HK-2 (cell line): ENCODE measurements at regions not wholly inside any gene's neighbourhood (a gene's known extent, or its start where the extent isn't known, plus 50 kb on each side); places are given as distances from the start of the nearest gene placed in this dataset.
"Not testable (repeated sequence)": the region's sequence is repeated elsewhere in the genome, so short reads cannot be mapped to it uniquely, and the experiment has no call there.

Experiments used
- DNase-seq: peaks from one replicate; pipeline ENCODE4 v3.0.0-alpha.2; 2018; ENCODE audit not compliant: unreplicated experiment

- DNase-seq: no peak
These were observed 169.0 kb upstream of the GRK3 start for GRCh38 chr22:25395468-25395867.

- no peak for DNase-seq
These were observed 168.6 kb upstream of the GRK3 start for GRCh38 chr22:25395915-25396314.

- no peak for DNase-seq
These were observed 167.8 kb upstream of the GRK3 start for GRCh38 chr22:25396615-25397200.

DNA sequence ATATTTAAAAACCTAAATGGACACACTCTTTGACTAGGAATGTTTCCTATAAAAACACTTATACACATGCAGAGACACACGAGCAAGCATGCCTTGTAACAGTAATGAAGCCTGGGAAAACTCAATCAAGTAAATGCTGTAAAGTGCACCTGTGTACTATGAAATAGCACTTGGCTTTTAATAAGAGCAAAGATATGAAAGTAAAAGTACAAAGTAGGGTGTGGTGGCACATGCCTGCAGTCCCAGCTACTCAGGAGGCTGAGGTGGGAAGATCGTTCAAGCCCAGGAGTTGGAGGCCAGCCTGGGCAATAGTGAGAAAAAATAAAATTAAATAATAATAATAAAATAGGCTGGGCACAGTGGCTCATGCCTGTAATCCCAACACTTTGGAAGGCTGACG, 166.9 kb upstream of the GRK3 start:
- DNase-seq: no peak

- DNase-seq: peak; percentile 72
These were observed 165.8 kb upstream of the GRK3 start for GRCh38 chr22:25398591-25399062.

DNA sequence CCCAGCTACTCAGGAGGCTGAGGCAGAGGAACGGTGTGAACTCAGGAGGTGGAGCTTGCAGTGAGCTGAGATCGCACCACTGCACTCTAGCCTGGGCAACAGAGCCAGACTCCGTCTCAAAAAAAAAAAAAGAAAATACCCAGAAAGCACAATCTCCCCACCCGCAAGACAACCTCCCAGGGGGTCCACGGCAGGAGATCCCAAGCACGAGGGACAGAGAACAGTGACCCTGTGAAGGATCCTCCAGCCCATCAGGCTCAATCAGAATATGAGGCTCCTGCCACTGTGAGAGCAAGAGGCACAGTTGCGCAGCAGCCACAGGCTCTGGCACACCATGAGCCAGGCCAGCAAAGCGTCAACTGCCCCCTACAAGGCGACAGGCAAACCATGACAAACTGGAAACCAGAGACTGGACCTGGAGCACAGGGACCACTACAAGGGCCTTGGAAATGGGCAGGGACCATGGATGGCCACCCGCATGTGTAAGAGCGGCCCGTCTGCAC, 164.8 kb upstream of the GRK3 start:
- DNase-seq: no peak

- no peak for DNase-seq
These were observed 162.3 kb upstream of the GRK3 start for GRCh38 chr22:25402160-25402500.

DNA sequence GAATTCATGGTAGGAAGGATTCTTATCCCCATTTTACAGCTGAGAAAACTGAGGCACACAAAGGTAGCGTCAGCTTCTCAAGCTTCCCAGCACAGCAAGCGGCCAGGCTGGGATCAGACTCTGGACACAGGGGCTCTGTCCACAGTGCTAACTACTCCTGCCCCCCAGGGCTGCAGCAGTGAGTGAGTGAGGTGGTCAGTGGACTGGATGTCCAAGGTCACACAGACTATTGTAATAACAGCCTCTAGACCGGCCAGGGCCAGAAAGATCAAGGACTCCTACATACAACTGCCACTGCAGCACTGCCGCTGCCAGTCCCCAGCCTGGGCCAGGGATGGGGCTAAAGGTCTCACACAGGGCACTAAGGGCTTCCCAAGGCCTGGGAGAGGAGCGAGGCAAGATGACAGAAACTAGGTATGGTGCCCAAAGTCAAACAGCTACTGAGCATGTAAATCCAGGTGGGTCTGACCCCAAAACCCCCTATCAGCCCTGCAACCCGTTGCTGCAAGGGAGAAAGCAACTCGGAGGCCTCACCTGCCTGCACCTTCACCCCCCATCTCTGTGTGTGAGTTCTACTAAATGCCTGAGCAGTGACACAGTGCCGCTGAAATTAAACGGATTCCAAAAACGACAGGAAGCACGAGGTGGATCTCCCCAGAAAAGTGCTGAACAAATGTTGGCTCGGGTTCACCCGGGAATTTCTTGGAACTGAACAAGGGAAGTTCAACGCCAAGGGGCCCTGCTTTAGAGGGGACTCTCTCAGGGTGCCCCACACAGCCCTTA, 161.8 kb upstream of the GRK3 start:
- peak; percentile 41 for DNase-seq

DNA sequence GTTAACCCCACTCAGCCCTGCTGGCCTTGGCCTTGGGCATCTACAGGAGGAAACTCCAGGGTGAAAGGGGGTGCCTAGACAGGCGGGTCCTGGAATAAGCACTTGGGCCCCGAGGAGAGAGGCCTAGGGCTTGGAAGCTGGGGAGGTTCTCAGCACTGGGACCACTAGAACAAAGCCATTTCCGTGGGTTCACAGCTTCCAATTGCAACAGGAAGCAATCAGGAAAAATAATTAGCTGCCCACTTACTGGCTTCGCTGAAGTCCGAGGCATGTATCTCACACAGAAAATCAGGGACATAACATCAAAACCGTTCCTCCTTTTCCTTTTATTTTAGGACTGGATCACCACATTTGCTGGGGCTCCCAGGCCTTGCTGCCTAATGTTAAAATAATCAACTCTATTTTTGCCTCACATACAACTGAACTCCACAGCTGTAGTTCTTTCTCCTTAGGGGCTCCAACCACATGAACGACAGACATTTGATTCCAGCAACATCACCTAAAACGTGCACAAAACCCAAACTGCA, 161.1 kb upstream of the GRK3 start:
- no peak for DNase-seq

DNA sequence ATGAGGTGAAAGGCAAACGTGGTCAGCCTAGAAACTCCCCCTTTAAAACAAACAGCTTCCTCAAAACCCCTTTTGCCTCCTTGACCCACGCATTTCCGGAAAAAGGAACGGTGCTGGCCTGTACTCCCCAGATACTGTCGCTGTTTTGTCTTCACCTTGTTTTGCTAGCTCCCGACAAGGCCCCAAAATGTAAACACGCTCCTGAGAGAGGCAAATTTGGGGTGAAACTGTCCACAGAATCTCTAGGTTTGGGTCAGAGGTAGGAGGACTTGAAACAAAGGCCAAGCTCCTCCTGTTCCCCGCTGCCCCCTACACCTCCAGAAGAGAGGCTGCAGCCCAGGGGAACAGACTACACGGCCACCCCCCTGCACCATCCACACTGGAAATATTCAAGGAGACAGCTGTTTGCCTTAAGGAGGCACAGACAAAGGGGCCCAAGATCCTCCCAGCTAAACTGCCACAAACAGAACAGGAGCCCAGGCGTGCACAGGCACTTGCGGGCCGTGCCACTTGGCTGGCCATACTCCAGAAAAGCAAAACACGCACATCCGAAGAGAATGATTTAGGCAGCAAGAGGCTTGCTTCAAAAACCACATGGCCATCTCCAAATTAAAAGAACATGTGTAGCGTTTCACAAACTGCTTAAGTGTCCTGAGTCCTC, 160.5 kb upstream of the GRK3 start:
- DNase-seq: peak; percentile 34

- peak; percentile 35 for DNase-seq
These were observed 159.9 kb upstream of the GRK3 start for GRCh38 chr22:25404556-25404927.

- DNase-seq: peak; percentile 68
These were observed 159.3 kb upstream of the GRK3 start for GRCh38 chr22:25404928-25405816.

DNA sequence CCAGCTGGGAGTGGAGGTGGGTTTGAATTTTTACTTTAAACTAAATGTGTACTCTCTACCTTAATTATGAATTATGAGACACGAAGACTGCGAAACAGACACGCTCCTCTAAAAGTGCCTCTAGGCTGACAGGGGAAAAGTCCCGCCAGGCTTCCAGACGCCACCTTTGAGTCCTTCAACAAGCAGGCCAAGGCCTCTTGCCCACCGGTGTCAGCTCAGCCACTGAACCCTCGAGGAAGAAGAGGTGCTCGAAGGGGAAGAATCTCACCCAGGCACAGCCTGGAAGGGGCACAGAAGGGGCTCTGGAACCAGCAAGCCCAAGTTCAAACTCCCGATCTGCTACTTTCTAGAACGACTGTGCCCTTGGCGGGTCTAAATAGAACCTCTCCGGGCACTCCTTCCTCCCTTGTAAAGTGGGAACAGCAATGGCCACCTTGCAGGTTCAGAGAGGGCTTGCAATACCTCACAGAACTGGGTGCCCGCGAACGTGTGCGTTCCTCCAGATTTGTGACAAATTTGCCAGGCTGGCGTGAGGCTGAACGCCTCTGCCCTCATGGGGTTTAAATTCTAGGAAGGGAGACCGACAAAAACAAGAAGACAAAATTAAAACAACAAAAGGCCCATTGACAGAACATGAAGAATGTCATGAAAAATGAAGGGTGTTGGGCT, 158.5 kb upstream of the GRK3 start:
- no peak for DNase-seq

- no peak for DNase-seq
These were observed 157.8 kb upstream of the GRK3 start for GRCh38 chr22:25406510-25407210.

GRCh38 chr22:25407226-25407858, 157.1 kb upstream of the GRK3 start:
- DNase-seq: no peak

DNA sequence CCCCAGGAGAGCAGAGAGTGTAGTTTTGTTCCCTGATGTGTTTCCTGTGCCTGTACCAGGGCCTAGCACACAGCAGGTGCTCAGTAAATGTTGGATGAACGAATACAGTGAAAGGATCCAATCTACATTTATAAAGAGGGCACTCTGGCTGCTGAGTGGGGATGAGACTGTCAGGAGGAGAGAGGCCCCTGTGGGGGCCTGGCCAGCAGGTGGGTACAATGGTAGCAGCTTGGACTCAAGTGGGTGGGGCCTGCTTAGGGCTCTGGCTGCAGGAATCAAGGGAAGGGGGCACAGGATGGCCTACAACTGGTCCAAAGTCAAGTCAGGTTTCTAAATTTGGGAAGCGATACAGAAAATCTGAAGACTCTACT, 156.6 kb upstream of the GRK3 start:
- no peak for DNase-seq

DNA sequence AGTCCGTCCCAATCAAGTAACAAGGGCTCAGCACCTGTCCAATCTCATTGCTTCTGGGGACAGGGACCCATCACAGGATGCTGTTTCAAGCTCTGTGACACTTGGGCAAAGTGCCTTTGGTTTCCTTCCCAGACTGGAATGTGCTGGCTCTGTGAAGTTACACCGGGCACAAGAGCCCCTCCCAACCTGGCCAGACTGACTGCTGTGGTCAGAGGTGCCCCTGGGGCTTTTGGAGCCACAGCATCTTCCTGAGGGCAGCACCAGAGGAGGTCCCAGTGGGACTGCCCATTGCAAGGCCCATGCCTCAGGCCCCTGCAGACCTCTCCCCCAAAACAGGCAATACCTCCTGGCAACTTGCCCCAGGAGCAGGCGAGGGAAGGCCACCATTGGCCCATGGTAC, 155.2 kb upstream of the GRK3 start:
- DNase-seq: no peak

GRCh38 chr22:25410849-25411248, 153.6 kb upstream of the GRK3 start:
- no peak for DNase-seq

DNA sequence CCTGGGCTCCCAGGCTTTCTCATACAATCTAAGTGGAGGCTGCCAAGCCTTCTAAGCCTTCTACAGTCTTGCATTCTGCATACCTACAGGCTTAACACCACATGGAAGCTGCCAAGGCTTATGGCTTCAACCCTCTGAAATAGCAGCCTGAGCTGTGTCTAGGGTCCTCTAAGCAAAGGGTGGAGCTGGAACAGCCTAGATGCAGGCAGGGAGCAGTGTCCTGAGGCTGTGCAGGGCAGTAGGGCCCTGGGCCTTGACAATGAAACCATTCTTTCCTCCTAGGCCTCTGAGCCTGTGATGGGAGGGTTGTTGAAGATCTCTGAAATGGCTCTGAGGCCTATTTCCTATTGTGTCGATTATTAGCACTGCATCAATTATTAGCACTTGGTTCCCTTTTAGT, 150.9 kb upstream of the GRK3 start:
- DNase-seq: no peak

DNA sequence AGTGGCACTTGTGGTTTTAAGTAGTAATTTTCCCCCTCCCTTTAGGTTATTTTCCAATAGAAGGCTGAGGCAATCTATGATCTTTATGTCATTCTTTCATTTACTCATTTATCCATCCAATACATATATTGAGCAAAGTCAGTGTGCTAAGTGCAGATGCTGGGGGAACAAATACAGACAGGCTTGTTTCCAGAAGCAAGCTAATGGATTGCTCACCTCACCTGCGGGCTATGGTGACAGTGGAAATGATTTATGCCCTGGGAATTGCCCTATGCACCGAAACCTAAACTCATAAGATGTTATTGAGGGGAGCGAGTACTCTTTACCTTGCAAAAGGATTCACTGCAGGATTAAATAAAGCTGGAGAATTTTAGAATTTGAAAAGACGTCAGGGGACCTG, 148.7 kb upstream of the GRK3 start:
- DNase-seq: not testable (repeated sequence)
